ENCODE measurements at regions not wholly inside any gene's neighbourhood (a gene's known extent, or its start where the extent isn't known, plus 50 kb on each side); places are given as distances from the start of the nearest gene placed in this dataset.
"Not testable (repeated sequence)": the region's sequence is repeated elsewhere in the genome, so short reads cannot be mapped to it uniquely, and the experiment has no call there.

GRCh38 chr2:95671171-95671570 lies 79.4 kb downstream of the TRIM43 start:
- TF ChIP-seq, protein P1, sequence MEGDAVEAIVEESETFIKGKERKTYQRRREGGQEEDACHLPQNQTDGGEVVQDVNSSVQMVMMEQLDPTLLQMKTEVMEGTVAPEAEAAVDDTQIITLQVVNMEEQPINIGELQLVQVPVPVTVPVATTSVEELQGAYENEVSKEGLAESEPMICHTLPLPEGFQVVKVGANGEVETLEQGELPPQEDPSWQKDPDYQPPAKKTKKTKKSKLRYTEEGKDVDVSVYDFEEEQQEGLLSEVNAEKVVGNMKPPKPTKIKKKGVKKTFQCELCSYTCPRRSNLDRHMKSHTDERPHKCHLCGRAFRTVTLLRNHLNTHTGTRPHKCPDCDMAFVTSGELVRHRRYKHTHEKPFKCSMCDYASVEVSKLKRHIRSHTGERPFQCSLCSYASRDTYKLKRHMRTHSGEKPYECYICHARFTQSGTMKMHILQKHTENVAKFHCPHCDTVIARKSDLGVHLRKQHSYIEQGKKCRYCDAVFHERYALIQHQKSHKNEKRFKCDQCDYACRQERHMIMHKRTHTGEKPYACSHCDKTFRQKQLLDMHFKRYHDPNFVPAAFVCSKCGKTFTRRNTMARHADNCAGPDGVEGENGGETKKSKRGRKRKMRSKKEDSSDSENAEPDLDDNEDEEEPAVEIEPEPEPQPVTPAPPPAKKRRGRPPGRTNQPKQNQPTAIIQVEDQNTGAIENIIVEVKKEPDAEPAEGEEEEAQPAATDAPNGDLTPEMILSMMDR (IDR thresholded peaks at IDR 0.05) = not testable (repeated sequence)
- not testable (repeated sequence) for TF ChIP-seq EZH2 (IDR thresholded peaks at IDR 0.05; ENCODE audit: borderline replicate concordance, insufficient read depth, low read depth, low read length, poor library complexity, severe bottlenecking)
